ENCODE measurements at regions not wholly inside any gene's neighbourhood (a gene's known extent, or its start where the extent isn't known, plus 50 kb on each side); places are given as distances from the start of the nearest gene placed in this dataset.

- no peak for TF ChIP-seq POLR2A (IDR thresholded peaks at IDR 0.05)
- no peak for TF ChIP-seq CTCF (IDR thresholded peaks at IDR 0.05 in 8 of 11, conservative IDR thresholded peaks at IDR 0.05 in 3 of 11)
- TF ChIP-seq POLR2AphosphoS5 (IDR thresholded peaks at IDR 0.05): no peak
These were observed 583.7 kb upstream of the LRFN5 start for GRCh38 chr14:41022932-41023331.
